GM19023 (cell line): ENCODE measurements at regions not wholly inside any gene's neighbourhood (a gene's known extent, or its start where the extent isn't known, plus 50 kb on each side); places are given as distances from the start of the nearest gene placed in this dataset.
"Not testable (repeated sequence)": the region's sequence is repeated elsewhere in the genome, so short reads cannot be mapped to it uniquely, and the experiment has no call there.

Experiments
- ATAC-seq: cut with Tn5 transposase; IDR thresholded peaks from one replicate; pipeline ENCODE4 v1.9.1; 2021; ENCODE audit warnings: mild to moderate bottlenecking, moderate library complexity; ENCODE audit not compliant: unreplicated experiment

GRCh38 chr4:53886090-53886489, 178.3 kb downstream of the CHIC2 start:
- no peak for ATAC-seq

- no peak for ATAC-seq
These were observed 178.7 kb downstream of the CHIC2 start for GRCh38 chr4:53885668-53886067.

GRCh38 chr4:53877096-53877495, 187.3 kb downstream of the CHIC2 start:
- ATAC-seq, result not testable (repeated sequence)

GRCh38 chr4:53866055-53866454, 198.3 kb downstream of the CHIC2 start:
- no peak for ATAC-seq

GRCh38 chr4:53865054-53865453, 199.4 kb downstream of the CHIC2 start:
- no peak for ATAC-seq

GRCh38 chr4:53863736-53864365, 200.6 kb downstream of the CHIC2 start:
- no peak for ATAC-seq

- no peak for ATAC-seq
These were observed 201.2 kb downstream of the CHIC2 start for GRCh38 chr4:53863158-53863557.

GRCh38 chr4:53861856-53862610, 202.4 kb downstream of the CHIC2 start:
- ATAC-seq, result no peak

- ATAC-seq, result no peak
These were observed 205.1 kb downstream of the CHIC2 start for GRCh38 chr4:53859305-53859704.

GRCh38 chr4:53858744-53859143, 205.7 kb downstream of the CHIC2 start:
- ATAC-seq, result no peak

GRCh38 chr4:53855581-53856250, 208.7 kb downstream of the CHIC2 start:
- ATAC-seq, result no peak

- ATAC-seq, result no peak
These were observed 209.3 kb downstream of the CHIC2 start for GRCh38 chr4:53854991-53855568.

GRCh38 chr4:53852343-53852742, 212.1 kb downstream of the CHIC2 start:
- ATAC-seq, result no peak

- no peak for ATAC-seq
These were observed 216.4 kb downstream of the CHIC2 start for GRCh38 chr4:53847965-53848364.

- ATAC-seq, result no peak
These were observed 219.9 kb downstream of the CHIC2 start for GRCh38 chr4:53844551-53844950.

GRCh38 chr4:53844133-53844532, 220.3 kb downstream of the CHIC2 start:
- no peak for ATAC-seq

- ATAC-seq, result no peak
These were observed 222.7 kb downstream of the CHIC2 start for GRCh38 chr4:53841711-53842110.

- ATAC-seq, result no peak
These were observed 223.8 kb downstream of the CHIC2 start for GRCh38 chr4:53840643-53841042.

- not testable (repeated sequence) for ATAC-seq
These were observed 231.0 kb downstream of the CHIC2 start for GRCh38 chr4:53833302-53834003.

- no peak for ATAC-seq
These were observed 231.9 kb downstream of the CHIC2 start for GRCh38 chr4:53832549-53832948.

GRCh38 chr4:53830511-53830910, 233.9 kb downstream of the CHIC2 start:
- ATAC-seq, result no peak
